HG03064 (cell line): ENCODE measurements at regions not wholly inside any gene's neighbourhood (a gene's known extent, or its start where the extent isn't known, plus 50 kb on each side); places are given as distances from the start of the nearest gene placed in this dataset.
"Not testable (repeated sequence)": the region's sequence is repeated elsewhere in the genome, so short reads cannot be mapped to it uniquely, and the experiment has no call there.

ENCODE experiments used
- ATAC-seq: cut with Tn5 transposase; IDR thresholded peaks from one replicate; pipeline ENCODE4 v1.9.1; 2021; ENCODE audit warnings: low read depth; ENCODE audit not compliant: unreplicated experiment

- no peak for ATAC-seq
These were observed 558.3 kb downstream of the DTWD2 start for GRCh38 chr5:118430076-118430475.

GRCh38 chr5:118407958-118408357 lies 580.4 kb downstream of the DTWD2 start:
- no peak for ATAC-seq

GRCh38 chr5:118405650-118406061 lies 582.7 kb downstream of the DTWD2 start:
- ATAC-seq: no peak

GRCh38 chr5:118397236-118397635 lies 591.1 kb downstream of the DTWD2 start:
- ATAC-seq: no peak

GRCh38 chr5:118392491-118392890 lies 595.9 kb downstream of the DTWD2 start:
- no peak for ATAC-seq

- ATAC-seq: not testable (repeated sequence)
These were observed 605.4 kb downstream of the DTWD2 start for GRCh38 chr5:118382931-118383330.

- ATAC-seq: no peak
These were observed 608.9 kb downstream of the DTWD2 start for GRCh38 chr5:118379470-118379869.

DNA sequence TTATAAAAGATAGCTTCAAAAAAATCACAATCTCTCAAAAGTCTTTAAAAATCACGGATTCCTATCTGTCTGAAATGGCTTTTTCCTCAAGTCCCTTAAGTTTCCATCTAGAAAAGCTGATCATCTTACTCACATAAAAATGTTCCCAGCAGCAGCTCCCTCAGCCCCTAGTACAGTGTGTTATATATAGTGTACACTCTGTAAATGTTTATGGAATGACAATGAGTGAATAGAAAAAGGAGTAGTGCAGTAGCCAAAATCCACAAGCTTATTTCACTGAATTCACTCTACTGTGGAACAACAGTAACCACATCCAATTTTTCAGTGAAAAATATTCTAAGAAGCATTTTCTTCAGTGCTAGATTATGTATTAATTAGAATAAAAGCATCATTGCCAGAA lies 609.4 kb downstream of the DTWD2 start:
- no peak for ATAC-seq

DNA sequence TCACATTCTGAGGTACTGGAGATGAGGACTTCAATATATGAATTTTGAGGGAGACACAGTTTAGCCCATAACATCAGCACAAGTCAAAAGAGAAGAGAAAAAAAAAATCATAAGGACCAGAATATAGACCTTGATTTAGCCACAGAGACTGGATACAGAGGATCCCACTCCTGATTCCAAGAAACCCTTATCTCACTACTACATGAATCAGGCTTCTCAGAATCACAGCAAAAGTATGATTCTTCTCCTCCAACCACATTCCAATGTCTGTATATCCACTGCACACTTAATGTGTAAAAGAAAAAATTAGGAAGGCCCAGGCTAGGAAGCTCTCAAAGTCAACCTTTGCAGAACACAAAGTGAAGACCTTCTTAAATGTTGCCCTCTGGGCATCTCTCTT lies 610.9 kb downstream of the DTWD2 start:
- ATAC-seq: no peak

- no peak for ATAC-seq
These were observed 616.1 kb downstream of the DTWD2 start for GRCh38 chr5:118371973-118372831.

- no peak for ATAC-seq
These were observed 621.9 kb downstream of the DTWD2 start for GRCh38 chr5:118366429-118366828.

DNA sequence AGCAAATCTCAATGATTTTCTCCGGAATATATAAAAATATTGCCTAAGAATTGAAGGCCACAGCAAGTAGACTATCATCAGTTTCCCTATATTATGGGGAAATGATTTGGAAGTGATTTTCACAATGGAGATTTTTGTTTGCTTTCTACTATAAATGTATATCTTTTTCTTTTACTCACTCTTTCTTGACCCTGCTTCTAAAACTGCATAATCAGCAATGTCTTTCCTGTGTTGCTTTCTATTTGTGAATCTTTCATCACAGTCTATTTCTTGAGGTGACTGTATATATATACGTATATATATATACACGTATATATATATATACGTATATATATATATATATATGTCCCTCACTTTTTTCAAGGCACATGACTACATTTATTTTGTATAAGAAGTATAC lies 622.6 kb downstream of the DTWD2 start:
- ATAC-seq: no peak

DNA sequence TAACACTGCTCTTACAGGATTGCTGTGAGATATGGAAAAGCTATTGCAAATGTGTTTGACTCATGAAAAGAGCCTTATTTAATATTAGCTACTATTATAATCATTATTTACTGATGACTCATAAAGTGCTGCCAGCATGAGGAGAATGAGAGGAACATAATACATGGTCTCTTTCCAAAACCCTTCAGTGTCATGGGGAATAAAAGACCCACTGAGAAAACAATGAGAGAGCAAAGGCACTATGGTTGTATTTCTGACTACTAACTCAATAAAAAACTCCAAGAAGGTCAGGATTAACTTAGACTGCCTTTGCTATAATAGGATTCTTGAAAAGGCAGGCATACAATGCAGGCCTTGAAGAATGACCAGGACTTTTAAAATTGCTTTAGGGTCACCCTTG lies 633.5 kb downstream of the DTWD2 start:
- ATAC-seq: no peak

- ATAC-seq: no peak
These were observed 634.4 kb downstream of the DTWD2 start for GRCh38 chr5:118353970-118354369.

DNA sequence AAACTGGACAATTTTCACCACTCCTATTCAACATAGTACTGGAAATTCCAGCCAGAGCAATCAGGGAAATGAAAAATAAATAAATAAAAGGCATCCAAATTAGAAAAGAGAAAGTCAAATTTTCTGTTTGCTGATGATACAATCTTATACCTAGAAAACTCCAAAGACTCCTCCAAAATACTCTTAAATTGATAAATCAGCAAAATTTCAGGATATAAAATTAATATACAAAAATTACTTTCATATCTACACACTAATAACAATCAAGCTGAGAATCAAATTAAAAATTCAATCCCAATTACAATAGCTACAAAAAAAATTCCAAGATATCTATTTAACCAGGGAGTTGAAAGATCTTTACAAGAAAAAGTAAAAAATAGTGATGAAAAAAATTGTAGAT lies 651.9 kb downstream of the DTWD2 start:
- ATAC-seq: no peak

- ATAC-seq: no peak
These were observed 661.0 kb downstream of the DTWD2 start for GRCh38 chr5:118327389-118327788.

DNA sequence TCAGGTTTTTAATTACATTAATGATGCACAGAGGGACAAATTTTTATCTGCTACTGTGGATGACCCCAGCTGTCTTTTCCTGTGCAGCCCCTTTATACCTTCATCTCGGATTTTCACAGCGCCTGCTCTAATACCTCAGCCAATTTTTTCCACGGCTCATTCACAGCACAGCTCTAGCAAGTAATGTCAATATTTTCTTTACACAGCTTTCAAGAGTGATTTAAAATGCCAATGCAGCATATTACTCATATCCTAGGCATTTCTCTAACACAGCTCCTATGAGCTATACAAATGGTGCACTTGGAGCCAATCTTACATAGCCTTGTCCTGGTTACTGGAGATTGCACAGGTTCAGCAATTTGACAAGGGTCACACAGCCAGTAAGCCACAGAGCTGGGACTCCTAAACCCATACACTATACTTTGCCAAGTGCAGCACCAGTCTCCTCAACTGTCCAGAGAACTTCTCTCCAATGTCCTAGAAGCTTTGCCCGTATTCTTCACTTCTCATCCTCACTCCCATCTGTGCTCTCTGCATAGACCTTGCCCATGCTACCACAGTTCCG lies 661.8 kb downstream of the DTWD2 start:
- ATAC-seq: no peak

DNA sequence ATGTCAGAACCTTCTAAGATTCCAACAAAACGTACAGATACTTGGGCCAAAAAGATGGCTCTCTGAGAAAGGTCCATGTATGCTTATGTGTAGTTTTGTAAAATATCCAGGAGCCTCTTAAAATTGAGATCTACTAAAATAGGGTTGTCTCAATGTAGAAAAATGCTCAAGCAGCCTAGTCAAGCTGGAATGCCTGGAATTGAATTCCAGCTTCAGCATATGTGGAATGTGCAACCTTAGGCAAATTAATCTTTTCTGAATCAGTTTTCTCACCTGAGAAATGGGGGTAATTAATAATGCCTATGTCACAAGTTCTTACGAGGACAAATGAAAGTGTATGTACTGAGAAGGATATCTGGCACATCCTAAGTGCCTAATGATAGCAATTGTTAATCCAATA lies 662.4 kb downstream of the DTWD2 start:
- no peak for ATAC-seq

DNA sequence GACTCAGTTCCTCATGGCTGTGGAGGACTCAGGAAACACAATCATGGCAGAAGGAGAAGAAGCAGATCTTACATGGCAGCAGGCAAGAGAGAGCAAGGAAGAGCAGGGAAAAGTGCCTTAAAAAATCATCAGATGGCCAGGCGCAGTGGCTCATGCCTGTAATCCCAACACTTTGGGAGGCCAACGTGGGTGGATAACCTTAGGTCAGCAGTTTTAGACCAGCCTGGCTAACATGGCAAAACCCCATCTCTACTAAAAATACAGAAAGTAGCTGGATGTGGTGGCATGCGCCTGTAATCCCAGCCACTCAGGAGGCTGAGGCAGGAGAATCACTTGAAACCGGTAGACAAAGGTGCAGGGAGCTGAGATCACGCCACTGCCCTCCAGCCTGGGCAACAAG lies 664.6 kb downstream of the DTWD2 start:
- ATAC-seq: not testable (repeated sequence)

- no peak for ATAC-seq
These were observed 667.3 kb downstream of the DTWD2 start for GRCh38 chr5:118321081-118321480.

DNA sequence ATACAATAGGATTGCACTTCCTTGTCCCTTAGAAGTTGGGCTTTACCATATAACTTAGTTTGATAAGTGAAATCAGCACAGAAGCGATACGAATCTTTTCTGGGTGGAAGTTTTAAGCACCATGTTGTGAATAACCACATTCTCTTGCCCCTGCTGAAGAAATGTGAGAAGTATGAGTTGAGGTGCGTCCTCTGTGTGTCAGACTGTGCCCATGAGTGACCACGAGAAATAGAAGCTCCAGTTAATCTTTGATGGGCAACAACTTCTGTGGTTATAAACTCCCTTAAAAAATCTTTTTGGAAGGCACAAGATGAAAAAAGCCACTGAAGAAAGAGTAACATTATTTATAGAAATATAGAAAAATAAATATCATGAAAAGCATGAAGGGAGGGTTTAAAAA lies 668.2 kb downstream of the DTWD2 start:
- no peak for ATAC-seq

GRCh38 chr5:118314931-118315330 lies 673.4 kb downstream of the DTWD2 start:
- ATAC-seq: no peak
